ENCODE measurements at regions not wholly inside any gene's neighbourhood (a gene's known extent, or its start where the extent isn't known, plus 50 kb on each side); places are given as distances from the start of the nearest gene placed in this dataset.

DNA sequence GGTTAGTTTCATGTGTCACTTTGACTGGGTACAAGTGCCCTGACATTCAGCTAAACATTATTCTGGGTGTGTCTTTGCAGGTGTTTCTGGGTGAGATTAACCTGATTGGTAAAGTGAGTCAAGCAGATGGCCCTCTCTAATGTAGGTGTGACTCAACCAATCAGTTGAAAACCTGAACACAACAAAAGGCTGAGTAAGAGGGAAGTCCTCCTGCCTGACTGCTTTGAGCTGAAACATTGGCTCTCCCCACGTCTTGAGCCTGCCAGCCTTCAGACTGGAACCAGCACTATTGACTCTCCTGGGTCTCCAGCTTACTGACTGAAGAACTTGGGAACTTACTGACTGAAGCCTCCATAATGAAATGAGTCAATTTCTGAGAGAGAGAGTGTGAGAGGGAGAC, 70.0 kb upstream of the C21orf91 start:
- no peaks in the 10 kb centered on the region for H3K79me2 ChIP-seq (ENCODE audit: control insufficient read depth, insufficient read depth, low read length)
- no peak overlapping the region for H3K9ac ChIP-seq (replicated peaks; ENCODE audit: extremely low read depth, insufficient read depth, low read length)
- H3K36me3 ChIP-seq (ENCODE audit: control insufficient read depth in 2 of 2, extremely low read depth in 1 of 2, insufficient read depth in 2 of 2, low read length in 2 of 2): no peaks in the 10 kb centered on the region
- no peak overlapping the region for H3K4me3 ChIP-seq (replicated peaks in 1 of 3; ENCODE audit: insufficient read depth in 1 of 3, low read depth in 1 of 3, low read length in 3 of 3)
- no peaks in the 10 kb centered on the region for H3K27me3 ChIP-seq (ENCODE audit: control insufficient read depth in 2 of 2, insufficient read depth in 2 of 2, low read length in 2 of 2)
- H3K4me1 ChIP-seq (ENCODE audit: control insufficient read depth, extremely low read depth, insufficient read depth, low read length): no peaks in the 10 kb centered on the region
- ChIA-PET CTCF (no interaction called here), POLR2A (no interaction called here)
- TF ChIP-seq GATA2 (IDR thresholded peaks at IDR 0.05; ENCODE audit: insufficient read depth, insufficient read length, low read depth, low read length) (no peak), POLR2A (IDR thresholded peaks at IDR 0.05; ENCODE audit: low read depth, low read length) (no peak)
- DNase-seq (ENCODE audit: low read depth, low spot score) (no peak), FAIRE-seq (no peak)
- dilution Hi-C loops (cut with MboI; ENCODE audit: extremely low pct_ligation_motif_present, low sequenced_read_pairs): no loop called here
- intact Hi-C loops (cut with micrococcal nuclease): no loop called here
- no peaks in the 10 kb centered on the region for H3K9me3 ChIP-seq (replicated peaks; ENCODE audit: control insufficient read depth, insufficient read depth, low read length)
- no peaks in the 10 kb centered on the region for H3K9me1 ChIP-seq (replicated peaks; ENCODE audit: control insufficient read depth, extremely low read depth, insufficient read depth, low read length)
- no peak overlapping the region for H2AFZ ChIP-seq (ENCODE audit: low read depth, low read length)
- no TSS peak for BruUV-seq (replicated peaks)
- H4K20me1 ChIP-seq (replicated peaks; ENCODE audit: control insufficient read depth, extremely low read depth, insufficient read depth, low read length): no peaks in the 10 kb centered on the region
- H3K27ac ChIP-seq (ENCODE audit: insufficient read depth, low read depth, low read length): no peak overlapping the region
- no peak overlapping the region for H3K4me2 ChIP-seq (ENCODE audit: insufficient read depth, low read length)

DNA sequence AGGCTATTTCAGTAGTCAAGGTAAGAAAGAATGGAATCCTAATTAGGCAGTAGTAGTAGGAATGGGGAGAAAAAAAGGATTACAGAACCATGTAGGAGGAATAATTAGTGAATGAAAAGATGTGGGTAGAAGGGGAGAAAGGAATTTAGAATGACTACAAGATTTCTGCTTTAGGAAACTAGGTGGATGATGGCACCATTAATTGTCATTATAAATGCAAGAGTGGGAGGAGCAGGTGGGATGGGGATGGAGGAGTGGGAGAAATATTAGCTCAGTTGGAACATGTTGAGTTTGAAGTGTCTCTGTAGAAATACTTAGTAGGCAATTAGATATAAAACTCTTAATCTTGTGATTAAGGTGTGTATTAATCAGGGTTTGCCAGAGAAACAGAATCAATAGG, 50.0 kb upstream of the C21orf91 start:
- no TSS peak for BruUV-seq (replicated peaks)
- TF ChIP-seq POLR2A (IDR thresholded peaks at IDR 0.05; ENCODE audit: low read depth, low read length) (no peak), JUN (IDR thresholded peaks at IDR 0.05; ENCODE audit: borderline replicate concordance, insufficient read depth, insufficient read length, low read depth) (no peak), FOS (IDR thresholded peaks at IDR 0.05; ENCODE audit: borderline replicate concordance, insufficient read depth, low read length) (no peak), GATA2 (IDR thresholded peaks at IDR 0.05; ENCODE audit: insufficient read depth, insufficient read length, low read depth, low read length) (no peak), POLR2AphosphoS5 (IDR thresholded peaks at IDR 0.05; ENCODE audit: insufficient read depth, low read depth, low read length) (no peak), EZH2 (IDR thresholded peaks at IDR 0.05; ENCODE audit: borderline replicate concordance, low read depth, low read length, severe bottlenecking) (no peak), MYC (IDR thresholded peaks at IDR 0.05; ENCODE audit: low read depth, low read length) (no peak)
- TF ChIP-seq, protein P1, sequence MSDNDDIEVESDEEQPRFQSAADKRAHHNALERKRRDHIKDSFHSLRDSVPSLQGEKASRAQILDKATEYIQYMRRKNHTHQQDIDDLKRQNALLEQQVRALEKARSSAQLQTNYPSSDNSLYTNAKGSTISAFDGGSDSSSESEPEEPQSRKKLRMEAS (IDR thresholded peaks at IDR 0.05; ENCODE audit: insufficient read depth, insufficient read length): no peak
- TF ChIP-seq, protein P2, sequence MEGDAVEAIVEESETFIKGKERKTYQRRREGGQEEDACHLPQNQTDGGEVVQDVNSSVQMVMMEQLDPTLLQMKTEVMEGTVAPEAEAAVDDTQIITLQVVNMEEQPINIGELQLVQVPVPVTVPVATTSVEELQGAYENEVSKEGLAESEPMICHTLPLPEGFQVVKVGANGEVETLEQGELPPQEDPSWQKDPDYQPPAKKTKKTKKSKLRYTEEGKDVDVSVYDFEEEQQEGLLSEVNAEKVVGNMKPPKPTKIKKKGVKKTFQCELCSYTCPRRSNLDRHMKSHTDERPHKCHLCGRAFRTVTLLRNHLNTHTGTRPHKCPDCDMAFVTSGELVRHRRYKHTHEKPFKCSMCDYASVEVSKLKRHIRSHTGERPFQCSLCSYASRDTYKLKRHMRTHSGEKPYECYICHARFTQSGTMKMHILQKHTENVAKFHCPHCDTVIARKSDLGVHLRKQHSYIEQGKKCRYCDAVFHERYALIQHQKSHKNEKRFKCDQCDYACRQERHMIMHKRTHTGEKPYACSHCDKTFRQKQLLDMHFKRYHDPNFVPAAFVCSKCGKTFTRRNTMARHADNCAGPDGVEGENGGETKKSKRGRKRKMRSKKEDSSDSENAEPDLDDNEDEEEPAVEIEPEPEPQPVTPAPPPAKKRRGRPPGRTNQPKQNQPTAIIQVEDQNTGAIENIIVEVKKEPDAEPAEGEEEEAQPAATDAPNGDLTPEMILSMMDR (IDR thresholded peaks at IDR 0.05; ENCODE audit: extremely low read depth in 1 of 2, insufficient read depth in 1 of 2, low read depth in 1 of 2, low read length in 2 of 2): no peak
- no peaks in the 10 kb centered on the region for H3K36me3 ChIP-seq (ENCODE audit: control insufficient read depth in 2 of 2, extremely low read depth in 1 of 2, insufficient read depth in 2 of 2, low read length in 2 of 2)
- H3K9me1 ChIP-seq (replicated peaks; ENCODE audit: control insufficient read depth, extremely low read depth, insufficient read depth, low read length): no peaks in the 10 kb centered on the region
- H3K4me2 ChIP-seq (ENCODE audit: insufficient read depth, low read length): no peak overlapping the region
- ChIA-PET CTCF (no interaction called here), POLR2A (no interaction called here)
- no peaks in the 10 kb centered on the region for H3K9me3 ChIP-seq (replicated peaks; ENCODE audit: control insufficient read depth, insufficient read depth, low read length)
- no peaks in the 10 kb centered on the region for H4K20me1 ChIP-seq (replicated peaks; ENCODE audit: control insufficient read depth, extremely low read depth, insufficient read depth, low read length)
- H3K4me3 ChIP-seq (replicated peaks in 1 of 3; ENCODE audit: insufficient read depth in 1 of 3, low read depth in 1 of 3, low read length in 3 of 3): no peak overlapping the region
- no peak overlapping the region for H3K9ac ChIP-seq (replicated peaks; ENCODE audit: extremely low read depth, insufficient read depth, low read length)
- no peaks in the 10 kb centered on the region for H3K79me2 ChIP-seq (ENCODE audit: control insufficient read depth, insufficient read depth, low read length)
- no peak overlapping the region for H3K27ac ChIP-seq (ENCODE audit: insufficient read depth, low read depth, low read length)
- H2AFZ ChIP-seq (ENCODE audit: low read depth, low read length): no peak overlapping the region
- intact Hi-C loops (cut with micrococcal nuclease): no loop called here
- dilution Hi-C loops (cut with MboI; ENCODE audit: extremely low pct_ligation_motif_present, low sequenced_read_pairs): no loop called here
- FAIRE-seq (no peak), DNase-seq (ENCODE audit: low read depth, low spot score) (no peak)
- no peaks in the 10 kb centered on the region for H3K4me1 ChIP-seq (ENCODE audit: control insufficient read depth, extremely low read depth, insufficient read depth, low read length)
- H3K27me3 ChIP-seq (ENCODE audit: control insufficient read depth in 2 of 2, insufficient read depth in 2 of 2, low read length in 2 of 2): no peaks in the 10 kb centered on the region

All from endothelial cell of umbilical vein (primary cell).